Choroid plexus epithelial cell (primary cell): ENCODE measurements at regions not wholly inside any gene's neighbourhood (a gene's known extent, or its start where the extent isn't known, plus 50 kb on each side); places are given as distances from the start of the nearest gene placed in this dataset.
"Not testable (repeated sequence)": the region's sequence is repeated elsewhere in the genome, so short reads cannot be mapped to it uniquely, and the experiment has no call there.

ENCODE experiments used
- DNase-seq: peaks from one replicate; pipeline ENCODE4 v3.0.0-alpha.2; 2010; ENCODE audit warnings: low read depth
- H3K4me3 ChIP-seq: 2 replicates; pipeline ENCODE4 v1.5.1; 2011; ENCODE audit warnings: low read depth, mild to moderate bottlenecking, control low read depth, low read length, moderate library complexity
- CTCF ChIP-seq: conservative IDR thresholded peaks from 2 replicates; pipeline ENCODE4 v1.5.1; 2011; ENCODE audit warnings: low read depth, mild to moderate bottlenecking, control low read depth, inconsistent platforms, low read length, moderate library complexity

DNA sequence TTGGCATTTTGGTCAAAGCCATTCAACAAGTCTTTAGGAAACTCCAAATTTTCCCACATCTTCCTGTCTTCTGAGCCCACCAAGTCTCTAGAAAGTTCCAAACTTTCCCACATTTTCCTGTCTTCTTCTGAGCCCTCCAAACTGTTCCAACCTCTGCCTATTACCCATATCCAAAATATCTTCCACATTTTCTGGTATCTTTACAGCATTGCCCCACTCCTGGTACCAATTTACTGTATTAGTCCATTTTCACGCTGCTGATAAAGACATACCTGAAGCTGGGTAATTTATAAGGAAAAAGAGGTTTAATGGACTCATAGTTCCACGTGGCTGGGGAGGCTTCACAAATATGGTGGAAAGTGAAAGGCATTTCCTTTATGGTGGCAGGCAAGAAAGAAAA, 56.1 kb upstream of the GABRA3 start:
- H3K4me3 ChIP-seq, DNase-seq: not testable (repeated sequence)

DNA sequence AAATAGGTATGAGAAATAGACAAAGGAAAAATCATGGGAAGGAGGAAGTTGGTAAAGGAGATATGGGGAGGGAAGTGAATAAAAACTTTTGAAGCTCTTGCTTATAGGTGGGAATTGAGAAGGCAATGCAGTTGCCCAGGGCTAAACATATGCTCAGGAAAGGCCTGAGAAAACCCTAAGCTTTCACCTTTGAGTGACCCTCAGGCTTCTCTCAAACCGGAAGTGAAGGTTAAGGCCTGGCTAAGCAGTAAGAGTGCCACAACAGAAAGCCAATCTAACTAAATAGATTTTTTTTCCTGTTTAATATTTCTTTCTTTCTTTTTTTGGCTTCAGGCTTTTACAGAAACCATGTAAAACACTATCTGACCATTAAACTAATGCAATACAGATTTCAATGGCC, 69.5 kb upstream of the GABRA3 start:
- DNase-seq, result no peak
- no peak for TF ChIP-seq CTCF
- no peak overlapping the region for H3K4me3 ChIP-seq

GRCh38 chrX:152528193-152528592, 77.1 kb upstream of the GABRA3 start:
- no peak for TF ChIP-seq CTCF
- H3K4me3 ChIP-seq, result no peak overlapping the region
- DNase-seq, result no peak

DNA sequence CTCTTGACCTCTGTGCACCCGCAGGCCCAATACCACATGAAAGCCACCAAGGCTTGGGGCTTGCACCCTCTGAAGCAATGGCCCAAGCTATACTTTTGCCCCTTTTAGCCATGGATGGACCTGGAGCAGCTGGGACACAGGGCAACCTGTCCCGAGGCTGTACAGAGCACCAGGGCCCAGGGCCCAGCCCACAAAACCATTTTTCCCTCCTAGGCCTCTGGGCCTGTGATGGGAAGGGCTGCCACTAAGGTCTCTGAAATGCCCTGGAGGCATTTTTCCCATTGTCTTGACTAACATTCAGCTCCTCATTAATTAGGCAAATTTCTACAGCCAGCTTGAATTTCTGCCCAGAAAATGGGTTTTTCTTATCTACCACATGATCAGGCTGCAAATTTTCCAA, 79.9 kb upstream of the GABRA3 start:
- no peak for DNase-seq
- no peak overlapping the region for H3K4me3 ChIP-seq
- TF ChIP-seq CTCF, result no peak

DNA sequence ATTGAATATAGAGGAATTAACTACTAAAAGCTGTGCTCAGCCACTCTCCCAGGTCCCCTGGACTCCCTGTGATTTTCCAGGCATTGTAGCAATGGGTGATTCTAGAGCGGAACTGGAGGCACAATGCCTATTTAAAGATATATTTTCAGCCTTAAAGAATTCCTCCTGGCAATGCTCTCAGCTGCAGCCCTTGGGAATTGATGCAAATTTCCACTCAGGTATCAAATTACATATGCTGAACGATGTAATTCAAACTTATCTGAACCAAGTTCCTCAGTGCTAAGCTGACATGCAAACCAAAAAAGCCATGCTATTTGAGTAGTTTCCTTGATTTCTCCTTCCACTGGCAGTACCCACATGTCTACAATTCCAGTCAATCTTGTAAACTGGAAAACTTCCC, 86.3 kb upstream of the GABRA3 start:
- no peak overlapping the region for H3K4me3 ChIP-seq
- peak; percentile 1 for DNase-seq
- TF ChIP-seq CTCF, result no peak

GRCh38 chrX:152573866-152574265, 63.8 kb upstream of the GABRQ start:
- DNase-seq, result no peak
- H3K4me3 ChIP-seq, result no peak overlapping the region
- TF ChIP-seq CTCF, result no peak

GRCh38 chrX:152575331-152575730, 62.4 kb upstream of the GABRQ start:
- H3K4me3 ChIP-seq, result no peak overlapping the region
- DNase-seq, result no peak
- TF ChIP-seq CTCF, result no peak

GRCh38 chrX:152587523-152587922, 50.2 kb upstream of the GABRQ start:
- not testable (repeated sequence) for DNase-seq, H3K4me3 ChIP-seq
